Retinal pigment epithelial cell (primary cell): ENCODE measurements at regions not wholly inside any gene's neighbourhood (a gene's known extent, or its start where the extent isn't known, plus 50 kb on each side); places are given as distances from the start of the nearest gene placed in this dataset.

Experiments used
- DNase-seq: peaks from one replicate; pipeline ENCODE4 v3.0.0-alpha.2; 2010; ENCODE audit warnings: low read depth
- H3K4me3 ChIP-seq: 2 replicates; pipeline ENCODE4 v1.5.1; 2011; ENCODE audit warnings: mild to moderate bottlenecking, low read length, control low read depth, moderate library complexity
- CTCF ChIP-seq: conservative IDR thresholded peaks from 2 replicates; pipeline ENCODE4 v1.5.1; 2011; ENCODE audit warnings: low read depth, low read length, control low read depth, inconsistent platforms

- TF ChIP-seq CTCF, result no peak
- H3K4me3 ChIP-seq, result no peak overlapping the region
- no peak for DNase-seq
Observed at GRCh38 chr10:88104223-88104622, 240.8 kb downstream of the PTEN start.

GRCh38 chr10:88106366-88106765 is 242.9 kb downstream of the PTEN start:
- H3K4me3 ChIP-seq, result no peak overlapping the region
- no peak for TF ChIP-seq CTCF
- DNase-seq, result no peak

GRCh38 chr10:88107296-88108097 is 244.1 kb downstream of the PTEN start:
- TF ChIP-seq CTCF, result no peak
- H3K4me3 ChIP-seq, result no peak overlapping the region
- DNase-seq, result no peak

- no peak overlapping the region for H3K4me3 ChIP-seq
- no peak for TF ChIP-seq CTCF
- DNase-seq, result no peak
Observed at GRCh38 chr10:88108115-88108610, 244.7 kb downstream of the PTEN start.

GRCh38 chr10:88110355-88110754 is 246.9 kb downstream of the PTEN start:
- TF ChIP-seq CTCF, result no peak
- DNase-seq, result no peak
- H3K4me3 ChIP-seq, result no peak overlapping the region

GRCh38 chr10:88110822-88111221 is 247.4 kb downstream of the PTEN start:
- no peak for TF ChIP-seq CTCF

GRCh38 chr10:88111294-88111693 is 247.9 kb downstream of the PTEN start:
- TF ChIP-seq CTCF, result no peak
- H3K4me3 ChIP-seq, result no peak overlapping the region
- no peak for DNase-seq

More at GRCh38 chr10:88110822-88111221, 247.4 kb downstream of the PTEN start:
- no peak overlapping the region for H3K4me3 ChIP-seq
- no peak for DNase-seq
